BE2C (cell line): ENCODE measurements at regions not wholly inside any gene's neighbourhood (a gene's known extent, or its start where the extent isn't known, plus 50 kb on each side); places are given as distances from the start of the nearest gene placed in this dataset.
"Not testable (repeated sequence)": the region's sequence is repeated elsewhere in the genome, so short reads cannot be mapped to it uniquely, and the experiment has no call there.

Experiments used
- DNase-seq: peaks from one replicate; pipeline ENCODE4 v3.0.0-alpha.2; 2020
- H3K27me3 ChIP-seq: fragments of 250-450 bp; sonication (Bioruptor Pico); 2 replicates; pipeline ENCODE4 v1.5.1; 2020; ENCODE audit warnings: mild to moderate bottlenecking
- H3K36me3 ChIP-seq: fragments of 250-450 bp; sonication (Bioruptor Pico); 2 replicates; pipeline ENCODE4 v1.5.1; 2020; ENCODE audit warnings: mild to moderate bottlenecking
- H3K4me1 ChIP-seq: fragments of 250-450 bp; sonication (Bioruptor Pico); 2 replicates; pipeline ENCODE4 v1.5.1; 2020
- H3K4me3 ChIP-seq: 2 replicates; pipeline ENCODE4 v1.5.1; 2011; ENCODE audit warnings: low read depth, low read length
- H3K9me3 ChIP-seq: fragments of 250-450 bp; sonication (Bioruptor Pico); 2 replicates; pipeline ENCODE4 v1.5.1; 2020
- TF ChIP-seq, protein P1 (sequence below): IDR thresholded peaks from 2 replicates; pipeline ENCODE4 v1.5.1; 2012; ENCODE audit warnings: mild to moderate bottlenecking, low read depth, low read length

DNA sequence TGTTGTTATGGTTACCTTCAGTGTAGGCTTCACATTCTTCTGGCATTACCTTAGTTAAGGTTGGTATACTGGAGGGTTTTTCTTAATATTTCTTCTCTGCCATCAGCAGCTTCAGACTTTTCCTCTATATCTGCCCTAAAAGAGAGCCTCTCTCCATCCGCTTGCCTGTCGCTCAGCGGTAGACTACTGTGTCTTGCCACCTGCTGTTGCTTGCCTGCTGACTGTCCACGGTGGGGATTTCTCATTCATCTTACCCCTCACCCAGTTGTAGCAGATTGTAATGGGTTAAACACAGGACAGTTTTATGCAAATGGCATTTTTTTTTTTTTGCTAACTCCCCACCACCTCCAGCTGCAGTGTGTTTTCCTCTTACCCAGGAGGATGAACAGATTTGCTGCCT, 577.2 kb downstream of the SLITRK5 start:
- DNase-seq = no peak
- TF ChIP-seq, protein P1, sequence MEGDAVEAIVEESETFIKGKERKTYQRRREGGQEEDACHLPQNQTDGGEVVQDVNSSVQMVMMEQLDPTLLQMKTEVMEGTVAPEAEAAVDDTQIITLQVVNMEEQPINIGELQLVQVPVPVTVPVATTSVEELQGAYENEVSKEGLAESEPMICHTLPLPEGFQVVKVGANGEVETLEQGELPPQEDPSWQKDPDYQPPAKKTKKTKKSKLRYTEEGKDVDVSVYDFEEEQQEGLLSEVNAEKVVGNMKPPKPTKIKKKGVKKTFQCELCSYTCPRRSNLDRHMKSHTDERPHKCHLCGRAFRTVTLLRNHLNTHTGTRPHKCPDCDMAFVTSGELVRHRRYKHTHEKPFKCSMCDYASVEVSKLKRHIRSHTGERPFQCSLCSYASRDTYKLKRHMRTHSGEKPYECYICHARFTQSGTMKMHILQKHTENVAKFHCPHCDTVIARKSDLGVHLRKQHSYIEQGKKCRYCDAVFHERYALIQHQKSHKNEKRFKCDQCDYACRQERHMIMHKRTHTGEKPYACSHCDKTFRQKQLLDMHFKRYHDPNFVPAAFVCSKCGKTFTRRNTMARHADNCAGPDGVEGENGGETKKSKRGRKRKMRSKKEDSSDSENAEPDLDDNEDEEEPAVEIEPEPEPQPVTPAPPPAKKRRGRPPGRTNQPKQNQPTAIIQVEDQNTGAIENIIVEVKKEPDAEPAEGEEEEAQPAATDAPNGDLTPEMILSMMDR = no peak

DNA sequence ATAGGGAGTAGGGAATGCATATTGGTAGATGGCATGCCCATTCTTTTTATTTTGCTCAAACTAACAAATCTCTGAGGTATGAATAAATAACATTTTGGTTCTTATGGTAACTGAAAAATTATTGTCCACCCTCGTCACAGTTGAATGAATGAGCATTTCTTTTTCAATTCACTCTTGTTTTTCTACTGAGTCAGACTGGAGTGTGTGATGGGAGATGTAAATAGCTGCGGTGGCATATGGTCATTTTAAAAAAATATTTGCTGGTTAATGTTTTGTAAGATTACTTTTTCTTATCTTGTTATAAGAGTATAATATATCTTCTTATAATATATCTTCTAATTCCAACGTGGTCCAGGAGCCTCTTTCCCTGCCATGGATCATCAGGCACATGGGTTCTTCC, 586.5 kb downstream of the SLITRK5 start:
- Histone ChIP-seq H3K36me3 (no peaks in the 10 kb centered on the region), H3K9me3 (no peaks in the 10 kb centered on the region)

More for the DNA sequence above, 577.2 kb downstream of the SLITRK5 start:
- Histone ChIP-seq H3K36me3 (no peaks in the 10 kb centered on the region), H3K27me3 (no peaks in the 10 kb centered on the region), H3K4me3 (no peak overlapping the region), H3K4me1 (no peaks in the 10 kb centered on the region; the same call in 1 of the 2 replicates), H3K9me3 (no peaks in the 10 kb centered on the region)

DNA sequence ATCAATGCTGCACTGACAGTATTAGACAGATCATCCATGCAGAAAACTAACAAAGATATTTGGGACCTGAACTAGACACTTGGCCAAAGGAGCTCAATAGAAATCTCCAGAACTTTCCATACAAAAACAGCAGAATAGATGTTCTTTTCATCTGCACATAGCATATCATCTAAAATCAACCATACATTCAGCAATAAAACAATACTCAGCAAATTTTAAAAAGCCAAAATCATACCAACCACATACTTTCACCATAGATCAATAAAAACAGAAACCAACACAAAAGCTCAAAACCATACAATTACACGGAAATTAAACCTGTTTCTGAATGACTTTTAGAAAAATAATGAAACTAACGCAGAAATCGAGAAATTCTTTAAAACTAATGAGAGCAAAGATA, 592.6 kb downstream of the SLITRK5 start:
- no peak for DNase-seq
- Histone ChIP-seq H3K27me3 (no peaks in the 10 kb centered on the region), H3K36me3 (no peaks in the 10 kb centered on the region), H3K4me3 (no peak overlapping the region), H3K9me3 (no peaks in the 10 kb centered on the region), H3K4me1 (no peaks in the 10 kb centered on the region)
- TF ChIP-seq, protein P1 = no peak

More for the DNA sequence above, 586.5 kb downstream of the SLITRK5 start:
- Histone ChIP-seq H3K27me3 (no peaks in the 10 kb centered on the region), H3K4me1 (no peaks in the 10 kb centered on the region; the same call in none of the 2 replicates), H3K4me3 (no peak overlapping the region)
- DNase-seq = no peak
- TF ChIP-seq, protein P1 = no peak

DNA sequence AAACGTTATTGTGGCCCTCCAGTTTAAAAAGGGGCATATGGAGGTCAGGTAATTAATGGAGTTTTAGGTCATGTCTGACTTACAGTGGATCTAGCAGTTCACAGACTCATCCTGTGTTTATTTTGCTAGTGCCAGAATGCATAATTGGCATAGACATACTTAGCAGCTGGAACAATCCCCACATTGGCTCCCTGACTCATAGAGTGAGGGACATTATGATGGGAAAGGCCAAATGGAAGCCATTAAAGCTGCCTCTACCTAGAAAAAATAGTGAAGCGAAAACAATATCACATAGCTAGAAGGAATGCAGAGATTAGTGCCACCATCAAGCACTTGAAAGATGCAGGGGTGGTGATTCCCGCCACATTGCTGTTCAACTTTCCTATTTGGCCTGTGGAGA, 610.7 kb downstream of the SLITRK5 start:
- H3K36me3 ChIP-seq = no peaks in the 10 kb centered on the region

DNA sequence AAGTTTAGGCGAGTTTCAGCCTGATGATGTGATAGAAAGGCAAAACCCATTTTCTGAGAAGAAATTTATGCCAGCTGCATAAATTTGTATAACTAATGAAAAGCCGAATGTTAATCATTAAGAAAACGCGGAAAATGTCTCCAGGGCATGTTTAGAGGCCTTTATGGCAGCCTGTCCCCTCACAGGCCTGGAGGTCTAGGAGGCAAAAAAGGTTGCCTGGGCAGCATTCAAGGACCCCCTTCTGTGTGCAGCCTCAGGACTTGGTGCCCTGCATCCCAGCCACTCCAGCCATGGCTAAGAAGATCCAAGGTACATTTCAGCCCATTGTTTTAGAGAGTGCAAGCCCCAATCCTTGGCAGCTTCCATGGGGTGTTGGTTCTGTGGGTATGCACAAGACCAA, 614.2 kb downstream of the SLITRK5 start:
- no peak for DNase-seq
- Histone ChIP-seq H3K9me3 (no peaks in the 10 kb centered on the region), H3K27me3 (no peaks in the 10 kb centered on the region), H3K4me1 (no peaks in the 10 kb centered on the region), H3K4me3 (no peak overlapping the region), H3K36me3 (no peaks in the 10 kb centered on the region)
- TF ChIP-seq, protein P1 = no peak

More for the DNA sequence above, 610.7 kb downstream of the SLITRK5 start:
- Histone ChIP-seq H3K4me1 (no peaks in the 10 kb centered on the region), H3K9me3 (no peaks in the 10 kb centered on the region), H3K4me3 (no peak overlapping the region), H3K27me3 (no peaks in the 10 kb centered on the region)
- TF ChIP-seq, protein P1 = no peak
- DNase-seq = no peak

DNA sequence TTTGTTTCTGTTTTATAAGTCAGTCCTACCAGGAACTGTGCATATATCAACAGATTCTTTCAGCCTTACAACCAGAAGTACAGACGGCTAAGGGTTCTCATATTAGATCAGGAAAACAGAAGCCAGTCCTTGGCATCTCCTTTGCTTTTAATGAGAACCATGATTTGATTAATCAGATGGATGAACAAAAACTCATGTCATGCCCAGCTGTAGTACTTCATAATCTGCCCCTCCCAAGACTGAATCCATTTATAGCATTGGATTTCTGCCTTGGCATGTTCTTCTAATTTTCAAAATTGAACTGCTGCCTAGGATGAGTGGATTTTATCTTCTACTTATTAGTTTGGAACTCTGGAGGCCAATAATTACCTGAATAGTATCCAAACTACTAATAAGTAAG, 617.2 kb downstream of the SLITRK5 start:
- no peak for DNase-seq
- Histone ChIP-seq H3K27me3 (no peaks in the 10 kb centered on the region), H3K36me3 (no peaks in the 10 kb centered on the region), H3K9me3 (no peaks in the 10 kb centered on the region), H3K4me1 (no peaks in the 10 kb centered on the region), H3K4me3 (no peak overlapping the region)
- TF ChIP-seq, protein P1 = no peak

DNA sequence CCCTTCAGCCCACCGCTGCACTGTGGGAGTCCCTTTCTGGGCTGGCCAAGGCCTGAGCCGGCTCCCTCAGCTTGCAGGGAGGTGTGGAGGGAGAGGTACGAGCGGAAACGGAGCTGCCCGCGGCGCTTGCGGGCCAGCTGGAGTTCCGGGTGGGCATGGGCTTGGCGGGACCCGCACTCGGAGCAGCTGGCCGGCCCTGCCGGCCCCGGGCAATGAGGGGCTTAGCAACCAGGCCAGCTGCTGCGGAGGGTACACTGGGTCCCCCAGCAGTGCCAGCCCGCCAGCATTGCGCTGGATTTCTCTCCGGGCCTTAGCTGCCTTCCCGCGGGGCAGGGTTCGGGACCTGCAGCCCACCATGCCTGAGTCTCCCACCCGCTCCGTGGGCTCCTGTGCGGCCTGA, 620.6 kb downstream of the SLITRK5 start:
- H3K27me3 ChIP-seq, H3K36me3 ChIP-seq, H3K4me3 ChIP-seq, H3K9me3 ChIP-seq, DNase-seq, H3K4me1 ChIP-seq: not testable (repeated sequence)
